Esophagus muscularis mucosa (tissue), 4 donors: ENCODE measurements at regions not wholly inside any gene's neighbourhood (a gene's known extent, or its start where the extent isn't known, plus 50 kb on each side); places are given as distances from the start of the nearest gene placed in this dataset.

Experiments
- DNase-seq: peaks from one replicate; pipeline ENCODE4 v3.0.0-alpha.2; 2017; ENCODE audit errors: extremely low spot score
- H3K27ac ChIP-seq, 4 donors: fragments of 200-600 bp; sonication (generic); replicated peaks in 1 of 4; 1 replicate in 3 of 4; 2 replicates in 1 of 4; pipeline ENCODE4 v1.5.1; 2016 to 2019; ENCODE audit warnings: mild to moderate bottlenecking in 1 of 4
- H3K27me3 ChIP-seq, 4 donors: fragments of 200-600 bp; sonication (generic); one replicate each; pipeline versions ENCODE4 v1.5.1 to v1.6.0; 2016 to 2019
- H3K36me3 ChIP-seq, 4 donors: fragments of 200-600 bp; sonication (generic); one replicate each; pipeline ENCODE4 v1.5.1; 2016 to 2019
- H3K4me1 ChIP-seq, 4 donors: fragments of 200-600 bp; sonication (generic); one replicate each; pipeline ENCODE4 v1.5.1; 2016 to 2019
- H3K4me3 ChIP-seq, 4 donors: fragments of 200-600 bp; sonication (generic); 1 replicate in 2 of 4; 2 replicates in 2 of 4; pipeline ENCODE4 v1.5.1; 2016 to 2019; ENCODE audit warnings: mild to moderate bottlenecking in 4 of 4, moderate library complexity in 1 of 4
- H3K9me3 ChIP-seq, 4 donors: fragments of 200-600 bp; sonication (generic); 1 replicate in 3 of 4; 2 replicates in 1 of 4; pipeline ENCODE4 v1.5.1; 2016 to 2019
- EP300 ChIP-seq: sonication (generic); formaldehyde crosslinking; IDR thresholded peaks from one replicate; pipeline ENCODE4 v1.6.1; 2017; ENCODE audit warnings: antibody characterized with exemption
- POLR2A ChIP-seq: fragments of 450-650 bp; IDR thresholded peaks from one replicate; pipeline ENCODE4 v1.6.1; 2017; ENCODE audit warnings: antibody characterized with exemption, moderate library complexity, mild to moderate bottlenecking, low read depth
- POLR2AphosphoS5 ChIP-seq, 2 donors: sonication (generic); formaldehyde crosslinking; IDR thresholded peaks; one replicate each; pipeline ENCODE4 v1.6.1; 2017; ENCODE audit warnings: antibody characterized with exemption in 2 of 2
- WGBS: methylation state at CpG from one replicate; pipeline ENCODE4 v1.1.5; 2018; 5-methylcytosine and 5-hydroxymethylcytosine counted together
- intact Hi-C: fragments of 100-400 bp; cut with DNase I; formaldehyde crosslinking; loops from one replicate; pipeline ENCODE4 v1.15.1; 2023
- TF ChIP-seq, protein P1 (sequence below), 3 experiments: fragments of 200-600 bp in 2 of 3; fragments of 450-650 bp in 1 of 3; sonication (generic) in 2 of 3; IDR thresholded peaks; one replicate each; pipeline ENCODE4 v1.5.1; 2017 to 2019; ENCODE audit warnings: antibody characterized with exemption in 3 of 3, mild to moderate bottlenecking in 2 of 3, moderate library complexity in 1 of 3

DNA sequence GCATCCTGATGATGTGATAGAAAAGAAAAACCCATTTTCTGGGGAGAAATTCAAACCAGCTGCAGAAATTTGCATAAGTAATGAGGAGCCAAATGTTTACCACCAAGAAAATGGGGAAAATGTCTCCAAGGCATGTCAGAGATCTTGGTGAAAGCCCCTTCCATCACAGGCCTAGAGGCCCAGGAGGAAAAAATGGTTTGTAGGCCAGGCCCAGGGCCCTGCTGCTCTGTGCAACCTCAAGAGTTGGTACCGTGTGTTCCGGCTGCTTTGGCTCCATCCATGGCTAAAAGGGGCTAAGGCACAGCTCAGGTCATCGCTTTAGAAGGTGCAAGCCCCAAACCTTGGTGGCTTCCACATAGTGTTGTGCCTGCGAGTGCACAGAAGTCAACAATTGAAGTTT lies 543.1 kb downstream of the ZNF608 start:
- no peak for DNase-seq
- Histone ChIP-seq H3K27me3 (no peaks in the 10 kb centered on the region), H3K9me3 (no peaks in the 10 kb centered on the region), H3K36me3 (no peaks in the 10 kb centered on the region), H3K27ac (no peak overlapping the region), H3K4me1 (peaks cover 0 to 10% (median 3%) of the 10 kb centered on the region in 4 donors), H3K4me3 (no peak overlapping the region)
- no peak for TF ChIP-seq EP300
- no peak for TF ChIP-seq POLR2A
- TF ChIP-seq, protein P1, sequence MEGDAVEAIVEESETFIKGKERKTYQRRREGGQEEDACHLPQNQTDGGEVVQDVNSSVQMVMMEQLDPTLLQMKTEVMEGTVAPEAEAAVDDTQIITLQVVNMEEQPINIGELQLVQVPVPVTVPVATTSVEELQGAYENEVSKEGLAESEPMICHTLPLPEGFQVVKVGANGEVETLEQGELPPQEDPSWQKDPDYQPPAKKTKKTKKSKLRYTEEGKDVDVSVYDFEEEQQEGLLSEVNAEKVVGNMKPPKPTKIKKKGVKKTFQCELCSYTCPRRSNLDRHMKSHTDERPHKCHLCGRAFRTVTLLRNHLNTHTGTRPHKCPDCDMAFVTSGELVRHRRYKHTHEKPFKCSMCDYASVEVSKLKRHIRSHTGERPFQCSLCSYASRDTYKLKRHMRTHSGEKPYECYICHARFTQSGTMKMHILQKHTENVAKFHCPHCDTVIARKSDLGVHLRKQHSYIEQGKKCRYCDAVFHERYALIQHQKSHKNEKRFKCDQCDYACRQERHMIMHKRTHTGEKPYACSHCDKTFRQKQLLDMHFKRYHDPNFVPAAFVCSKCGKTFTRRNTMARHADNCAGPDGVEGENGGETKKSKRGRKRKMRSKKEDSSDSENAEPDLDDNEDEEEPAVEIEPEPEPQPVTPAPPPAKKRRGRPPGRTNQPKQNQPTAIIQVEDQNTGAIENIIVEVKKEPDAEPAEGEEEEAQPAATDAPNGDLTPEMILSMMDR (IDR thresholded peaks at IDR 0.05), result no peak
- no peak for TF ChIP-seq POLR2AphosphoS5 (IDR thresholded peaks at IDR 0.05)
- intact Hi-C loops, result no loop called here
- WGBS, result 100% methylated on average over 3 of the region's 4 CpGs

DNA sequence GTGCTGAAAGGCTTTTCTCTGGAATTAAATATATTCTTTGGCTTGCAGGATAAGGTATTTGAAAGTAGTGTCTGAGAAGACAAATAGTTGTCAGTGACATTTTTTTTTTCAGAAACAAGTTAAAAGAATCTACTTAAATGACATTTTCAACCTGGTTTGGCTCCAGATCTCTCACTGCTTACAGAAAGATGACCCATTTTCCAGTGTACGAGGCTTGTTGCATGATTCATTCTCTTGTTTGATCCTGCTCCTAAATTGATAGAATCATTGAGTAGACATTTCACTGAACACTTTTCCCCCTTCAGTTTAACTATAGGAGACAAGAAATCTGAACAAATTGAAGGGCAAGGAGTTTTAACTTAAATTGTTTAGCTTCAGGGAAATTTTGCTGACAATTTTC lies 546.1 kb downstream of the ZNF608 start:
- Histone ChIP-seq H3K9me3 (no peaks in the 10 kb centered on the region), H3K4me1 (peaks cover 0 to 10% (median 3%) of the 10 kb centered on the region in 4 donors), H3K27me3 (no peaks in the 10 kb centered on the region), H3K4me3 (no peak overlapping the region), H3K36me3 (no peaks in the 10 kb centered on the region), H3K27ac (no peak overlapping the region)
- TF ChIP-seq POLR2AphosphoS5 (IDR thresholded peaks at IDR 0.05) (no peak), POLR2A (no peak), EP300 (no peak)
- TF ChIP-seq, protein P1 (IDR thresholded peaks at IDR 0.05), result no peak
- 13% methylated on average over 1 of the region's 1 CpG for WGBS
- no peak for DNase-seq
- intact Hi-C loops, result no loop called here

DNA sequence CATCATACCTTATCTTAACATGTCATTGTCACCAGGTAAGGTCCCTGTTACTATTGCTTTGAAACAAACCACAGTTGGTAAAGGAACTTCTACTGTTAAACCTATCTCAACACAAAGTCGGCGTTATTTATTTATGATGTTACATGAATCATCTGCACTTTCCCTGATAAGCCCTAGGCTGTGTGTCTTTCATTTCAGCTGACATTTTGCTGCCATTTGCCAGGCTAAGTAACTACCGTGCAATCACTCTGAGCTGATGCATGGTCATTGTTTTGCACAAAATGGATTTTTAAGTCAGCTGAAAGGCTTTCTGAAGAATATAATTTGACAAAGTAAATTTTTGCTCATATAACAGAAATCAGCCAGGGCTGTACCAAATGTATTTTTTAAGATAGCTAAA lies 546.5 kb downstream of the ZNF608 start:
- WGBS, result 61% methylated on average over 3 of the region's 3 CpGs

DNA sequence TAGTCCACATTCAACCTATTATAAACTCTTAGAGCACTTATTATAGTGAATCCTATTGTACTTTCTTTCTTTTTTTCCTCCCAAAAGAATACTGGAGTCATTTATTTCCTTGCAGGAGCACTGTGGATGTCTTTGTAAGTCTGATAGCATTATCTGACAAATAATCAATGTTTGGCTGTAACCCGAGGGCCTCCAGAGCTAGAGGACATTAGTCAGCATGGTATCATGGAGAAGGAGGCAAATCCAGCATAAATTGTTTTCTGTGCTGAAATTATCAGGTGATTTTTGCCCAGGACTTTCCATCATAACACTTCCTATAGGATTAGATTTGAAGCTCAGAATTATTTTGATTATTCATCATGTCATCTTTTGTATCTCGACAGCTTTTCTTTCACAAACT lies 551.0 kb downstream of the ZNF608 start:
- Histone ChIP-seq H3K9me3 (no peaks in the 10 kb centered on the region), H3K4me3 (no peak overlapping the region), H3K27ac (no peak overlapping the region), H3K27me3 (no peaks in the 10 kb centered on the region), H3K4me1 (peaks cover 0 to 16% (median 5%) of the 10 kb centered on the region in 4 donors), H3K36me3 (no peaks in the 10 kb centered on the region)
- intact Hi-C loops, result no loop called here
- 94% methylated on average over 2 of the region's 2 CpGs for WGBS
- TF ChIP-seq, protein P1 (IDR thresholded peaks at IDR 0.05), result no peak
- TF ChIP-seq POLR2AphosphoS5 (IDR thresholded peaks at IDR 0.05) (no peak), EP300 (no peak), POLR2A (no peak)
- DNase-seq, result no peak

More for the DNA sequence above, 546.5 kb downstream of the ZNF608 start:
- H3K4me3 ChIP-seq, result no peak overlapping the region
- no peaks in the 10 kb centered on the region for H3K36me3 ChIP-seq
- H3K9me3 ChIP-seq, result no peaks in the 10 kb centered on the region
- peaks cover 0 to 10% (median 3%) of the 10 kb centered on the region in 4 donors for H3K4me1 ChIP-seq
- H3K27ac ChIP-seq, result no peak overlapping the region
- TF ChIP-seq POLR2AphosphoS5 (IDR thresholded peaks at IDR 0.05) (no peak), POLR2A (no peak), EP300 (no peak)
- TF ChIP-seq, protein P1 (IDR thresholded peaks at IDR 0.05), result no peak
- intact Hi-C loops, result no loop called here
- no peak for DNase-seq
- no peaks in the 10 kb centered on the region for H3K27me3 ChIP-seq

DNA sequence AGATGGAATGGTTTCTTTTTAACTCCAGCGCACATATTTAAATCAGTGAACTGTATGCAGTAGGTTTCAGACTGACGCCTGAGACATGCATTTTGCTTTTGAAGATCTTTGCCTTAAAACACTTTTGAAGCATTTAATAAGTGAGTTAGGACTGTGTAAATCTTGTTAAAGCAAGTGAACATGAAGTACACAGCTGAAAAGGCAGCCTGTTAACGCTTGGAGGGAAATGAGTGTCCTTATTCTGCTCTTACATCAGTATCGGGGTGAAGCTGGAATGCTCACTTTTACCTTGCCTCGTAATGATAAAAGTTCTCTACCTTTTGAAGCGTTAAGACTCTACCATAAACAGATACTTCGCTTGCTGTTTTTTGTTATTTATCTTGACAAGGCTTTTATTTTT lies 552.2 kb downstream of the ZNF608 start:
- H3K36me3 ChIP-seq, result no peaks in the 10 kb centered on the region
- no peaks in the 10 kb centered on the region for H3K27me3 ChIP-seq
- WGBS, result 91% methylated on average over 7 of the region's 7 CpGs
- no peak overlapping the region for H3K4me3 ChIP-seq
- peaks cover 0 to 11% (median 5%) of the 10 kb centered on the region in 4 donors for H3K4me1 ChIP-seq
- H3K9me3 ChIP-seq, result no peaks in the 10 kb centered on the region
- no peak for TF ChIP-seq POLR2AphosphoS5 (IDR thresholded peaks at IDR 0.05)
- no peak for TF ChIP-seq EP300
- TF ChIP-seq POLR2A, result no peak
- TF ChIP-seq, protein P1 (IDR thresholded peaks at IDR 0.05), result no peak
- no peak overlapping the region for H3K27ac ChIP-seq
- DNase-seq, result no peak
- intact Hi-C loops, result no loop called here
